Inflammatory macrophage treated with lipopolysaccharide for 1 hour (primary cell): ENCODE measurements at regions not wholly inside any gene's neighbourhood (a gene's known extent, or its start where the extent isn't known, plus 50 kb on each side); places are given as distances from the start of the nearest gene placed in this dataset.
"Not testable (repeated sequence)": the region's sequence is repeated elsewhere in the genome, so short reads cannot be mapped to it uniquely, and the experiment has no call there.

Experiments
- DNase-seq, 2 donors: peaks; one replicate each; pipeline ENCODE4 v3.0.0-alpha.2; 2020 to 2022

DNA sequence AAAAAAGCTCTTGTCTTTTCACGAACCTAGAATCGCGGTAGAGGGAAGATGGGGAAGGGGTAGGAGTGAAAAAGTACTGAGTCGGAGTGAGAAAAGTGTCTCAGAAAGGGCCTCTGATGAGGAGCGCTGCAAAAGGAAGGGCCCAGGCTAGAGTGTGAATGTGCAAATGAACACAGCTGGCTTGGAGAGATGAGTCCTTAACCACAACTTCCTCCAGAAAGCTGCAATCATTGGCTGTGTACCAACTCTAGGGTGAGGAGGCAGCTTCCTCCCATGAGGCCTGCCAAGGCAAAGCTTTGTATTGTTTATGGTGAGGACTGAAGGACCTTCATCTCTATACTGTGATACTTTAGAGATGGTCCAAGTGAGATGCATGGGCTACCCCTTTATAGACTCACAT, 566.9 kb upstream of the ANO5 start:
- peak; percentile 76 to 79 for DNase-seq

DNA sequence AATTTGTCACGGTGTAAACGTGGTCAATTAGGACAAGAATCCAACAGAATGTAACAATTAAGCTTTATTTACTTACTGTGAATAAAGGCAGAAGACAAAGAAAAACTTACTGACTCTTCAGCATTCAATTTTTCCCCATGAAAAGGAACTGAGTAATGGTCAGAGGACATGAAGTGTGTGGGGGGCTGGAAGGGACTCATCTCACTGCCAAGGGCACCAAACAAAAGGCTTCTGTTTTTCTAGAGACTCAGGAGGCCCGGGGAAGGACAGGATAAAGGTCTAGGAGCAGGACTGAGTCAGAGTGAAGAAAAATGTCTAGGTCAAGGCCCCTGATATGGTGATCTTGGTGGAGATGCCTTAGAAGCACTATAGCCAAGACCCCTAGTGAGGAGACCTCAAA, 564.2 kb upstream of the ANO5 start:
- peak in 1 of 2 donors; percentile 4 for DNase-seq

GRCh38 chr11:21630934-21631478, 561.9 kb upstream of the ANO5 start:
- no peak for DNase-seq

- no peak for DNase-seq
These were observed 560.9 kb upstream of the ANO5 start for GRCh38 chr11:21631991-21632390.

- DNase-seq, result no peak
These were observed 558.4 kb upstream of the ANO5 start for GRCh38 chr11:21634491-21634890.

DNA sequence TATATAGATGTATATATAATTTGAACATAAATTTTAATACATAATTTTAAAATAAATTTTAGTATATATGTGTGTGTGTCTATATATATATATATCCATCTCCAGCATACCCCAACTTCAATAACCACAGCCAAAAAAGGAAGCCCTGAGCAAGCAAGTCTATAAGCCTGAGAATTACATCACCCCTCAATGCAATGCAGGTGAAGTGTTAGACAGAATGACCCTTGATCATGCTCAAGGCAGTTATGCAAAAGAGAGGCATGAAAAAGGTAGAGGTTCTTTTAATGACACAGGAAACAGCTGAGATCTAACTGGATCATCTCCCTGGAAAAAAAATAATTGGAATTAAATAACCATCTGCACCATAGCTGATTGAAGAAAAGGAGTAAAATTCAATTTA, 557.9 kb upstream of the ANO5 start:
- DNase-seq, result no peak

- peak; percentile 56 to 72 for DNase-seq
These were observed 557.3 kb upstream of the ANO5 start for GRCh38 chr11:21635394-21636145.

DNA sequence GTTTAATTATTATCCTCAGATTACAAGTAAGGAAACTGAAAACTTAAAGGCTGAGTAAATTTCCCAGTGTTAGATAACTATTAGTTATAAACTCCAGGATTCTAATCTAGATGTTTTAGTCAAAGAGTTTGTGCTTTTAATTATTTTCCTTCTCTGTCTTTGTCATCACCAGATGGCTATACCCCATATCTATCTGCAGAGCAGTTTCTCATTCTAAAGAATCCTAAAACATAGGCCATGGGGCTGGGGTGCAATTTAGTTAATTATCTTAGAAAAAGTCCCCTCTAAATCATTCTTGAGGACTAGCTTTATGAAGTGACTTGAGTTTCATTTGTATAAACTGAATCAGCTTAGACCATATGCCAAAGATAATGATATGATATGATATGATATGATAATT, 556.3 kb upstream of the ANO5 start:
- DNase-seq, result no peak

GRCh38 chr11:21640491-21640890, 552.4 kb upstream of the ANO5 start:
- peak; percentile 10 to 46 for DNase-seq

DNA sequence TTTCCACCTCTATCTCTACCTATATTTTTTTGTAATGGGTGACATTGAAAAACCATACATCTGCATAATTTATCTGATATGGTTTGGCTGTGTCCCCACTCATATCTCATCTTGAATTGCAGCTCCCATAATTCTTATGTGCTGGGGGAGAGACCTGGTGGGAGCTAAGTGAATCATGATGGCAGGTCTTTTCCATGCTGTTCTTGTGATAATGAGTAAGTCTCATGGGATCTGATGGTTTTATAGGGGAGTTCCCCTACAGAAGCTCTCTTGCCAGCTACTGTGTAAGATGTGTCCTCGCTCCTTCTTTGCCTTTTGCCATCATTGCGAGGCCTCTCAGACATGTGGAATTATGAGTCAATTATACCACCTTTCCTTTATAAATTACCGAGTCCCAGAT, 551.0 kb upstream of the ANO5 start:
- peak in 1 of 2 donors; percentile 47 for DNase-seq

GRCh38 chr11:21646351-21646750, 546.5 kb upstream of the ANO5 start:
- no peak for DNase-seq

DNA sequence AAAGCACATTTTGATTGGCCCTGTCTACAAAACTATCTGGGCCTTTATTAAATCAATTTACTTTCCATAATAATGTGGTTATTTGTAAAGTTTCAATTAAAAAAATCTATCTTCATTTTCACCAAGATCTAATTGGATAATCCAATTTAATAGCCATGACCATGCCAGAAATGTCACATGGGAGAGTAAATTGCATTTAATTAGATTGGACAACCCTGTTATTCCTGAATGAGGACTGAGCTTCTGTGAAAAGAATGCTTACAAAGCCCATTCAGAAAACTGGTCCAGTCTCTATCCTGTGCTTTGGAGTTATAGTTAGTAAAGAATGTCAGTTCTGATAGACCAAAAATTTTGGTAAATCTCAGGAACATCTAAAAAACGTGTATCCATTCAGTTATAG, 541.9 kb upstream of the ANO5 start:
- DNase-seq, result no peak

GRCh38 chr11:21653951-21654421, 538.9 kb upstream of the ANO5 start:
- DNase-seq, result no peak

GRCh38 chr11:21656065-21656464, 536.8 kb upstream of the ANO5 start:
- no peak for DNase-seq

DNA sequence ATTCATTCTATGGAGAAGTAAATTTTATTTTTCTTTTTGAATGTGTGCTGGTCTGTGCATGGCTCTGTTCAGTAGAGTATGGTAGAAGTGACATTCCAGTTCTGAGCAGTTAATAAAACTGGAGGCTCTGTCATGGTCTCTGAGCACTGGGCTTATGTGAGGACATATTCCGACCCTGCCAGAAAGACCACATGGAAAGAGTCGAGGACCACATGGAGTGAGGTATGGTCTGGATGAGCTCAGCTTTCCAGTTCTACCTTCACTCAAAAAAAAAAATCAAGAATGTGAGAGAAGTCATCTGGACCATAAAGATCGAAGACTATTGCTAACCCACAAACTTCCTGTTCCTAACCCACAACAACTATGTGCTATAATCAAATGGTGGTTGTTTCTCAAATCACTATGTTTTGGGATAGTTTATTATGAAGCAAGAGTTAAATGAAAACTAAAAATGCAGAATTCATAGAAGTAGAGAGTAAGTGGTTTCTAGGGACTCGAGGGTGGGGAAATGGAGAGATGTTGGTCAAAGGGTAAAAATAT, 534.2 kb upstream of the ANO5 start:
- DNase-seq, result no peak

DNA sequence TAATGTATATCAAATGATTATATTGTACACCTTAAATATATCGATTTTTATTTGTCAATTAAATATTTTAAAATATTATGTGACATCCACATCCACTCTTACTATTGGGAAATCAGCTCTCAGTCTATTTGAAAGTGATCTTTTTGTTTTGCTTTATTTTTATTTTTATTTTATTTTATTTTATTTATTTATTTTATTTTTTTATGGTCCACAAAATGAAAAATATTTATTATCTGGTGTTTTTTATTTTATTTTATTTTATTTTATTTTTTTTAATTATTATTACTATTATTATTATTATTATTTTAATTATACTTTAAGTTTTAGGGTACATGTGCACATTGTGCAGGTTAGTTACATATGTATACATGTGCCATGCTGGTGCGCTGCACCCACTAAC, 533.5 kb upstream of the ANO5 start:
- DNase-seq, result not testable (repeated sequence)

- no peak for DNase-seq
These were observed 532.9 kb upstream of the ANO5 start for GRCh38 chr11:21659961-21660360.

DNA sequence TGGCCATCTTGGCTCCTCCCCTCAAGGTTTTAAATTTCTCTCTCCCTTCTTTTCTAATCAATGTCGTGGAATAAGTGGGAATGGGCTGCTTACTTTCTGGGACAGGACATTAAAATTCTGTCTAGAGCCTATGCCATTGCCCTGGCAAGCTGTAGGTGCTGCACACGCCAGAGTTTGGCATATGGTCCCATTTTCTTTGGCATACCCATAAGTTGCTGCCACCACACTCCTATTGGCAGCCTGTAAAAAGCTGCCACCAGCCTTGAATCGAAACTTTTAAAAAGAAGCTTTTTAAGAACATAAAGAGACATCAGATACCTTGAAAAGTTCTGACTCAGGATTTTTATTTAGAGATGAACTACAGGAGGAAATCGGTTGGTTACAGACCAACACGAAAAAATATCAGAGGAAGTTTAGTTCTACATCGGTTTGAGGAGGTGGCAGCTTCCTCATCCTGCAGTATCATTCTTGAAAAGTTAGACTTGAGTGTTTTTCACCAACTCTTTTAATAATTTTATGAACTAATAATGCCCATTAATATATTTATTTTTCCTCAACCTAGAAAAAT, 517.8 kb upstream of the ANO5 start:
- no peak for DNase-seq

GRCh38 chr11:21687643-21688042, 505.2 kb upstream of the ANO5 start:
- DNase-seq, result no peak

GRCh38 chr11:21704539-21704938, 488.3 kb upstream of the ANO5 start:
- DNase-seq, result no peak

GRCh38 chr11:21707116-21707739, 485.7 kb upstream of the ANO5 start:
- peak; percentile 19 to 51 for DNase-seq

DNA sequence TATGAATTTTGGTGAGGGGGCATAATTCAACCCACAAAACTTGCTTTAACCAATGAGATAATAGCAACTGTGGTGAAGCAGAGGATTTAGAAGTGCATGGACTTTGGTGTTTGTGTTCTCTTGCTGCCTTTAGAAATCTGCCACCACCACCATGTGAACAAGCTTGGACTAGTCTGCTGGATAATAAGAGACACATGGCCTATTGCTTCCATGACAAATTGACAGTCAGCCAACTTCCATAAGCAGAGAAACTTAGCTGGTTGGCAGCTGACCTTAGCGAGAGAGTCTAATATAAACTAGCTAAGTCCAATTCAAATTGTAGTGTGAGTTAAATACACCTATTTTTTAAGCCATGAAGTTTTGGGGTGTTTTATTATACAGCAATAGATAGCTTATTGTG, 482.1 kb upstream of the ANO5 start:
- DNase-seq, result no peak

GRCh38 chr11:21711341-21711740, 481.5 kb upstream of the ANO5 start:
- DNase-seq, result no peak

GRCh38 chr11:21723678-21724077, 469.2 kb upstream of the ANO5 start:
- DNase-seq, result no peak
